ENCODE measurements at regions not wholly inside any gene's neighbourhood (a gene's known extent, or its start where the extent isn't known, plus 50 kb on each side); places are given as distances from the start of the nearest gene placed in this dataset.

DNA sequence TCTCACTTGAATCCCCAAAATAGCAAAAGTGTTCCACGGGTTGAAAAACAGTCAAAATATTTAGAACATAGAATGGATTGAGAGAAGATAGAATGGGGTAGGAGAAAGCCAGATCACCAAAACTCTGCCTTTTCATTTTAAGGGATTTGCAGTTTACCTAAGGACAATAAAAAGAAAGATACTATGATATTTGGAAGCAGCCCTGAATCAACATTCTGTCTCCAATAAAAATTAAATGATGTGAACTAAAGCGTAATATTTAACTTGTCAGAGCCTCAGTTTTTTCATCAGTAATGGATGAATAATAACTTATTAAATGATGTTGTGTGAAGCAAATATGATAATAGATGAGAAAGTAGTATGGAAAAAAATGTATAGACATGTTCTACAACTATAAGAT is 100.2 kb upstream of the REG3G start:
- no peak for DNase-seq (ENCODE audit: low read depth, low spot score)

GRCh38 chr2:78928502-78928901 is 97.0 kb upstream of the REG3G start:
- DNase-seq (ENCODE audit: low read depth, low spot score) = no peak

DNA sequence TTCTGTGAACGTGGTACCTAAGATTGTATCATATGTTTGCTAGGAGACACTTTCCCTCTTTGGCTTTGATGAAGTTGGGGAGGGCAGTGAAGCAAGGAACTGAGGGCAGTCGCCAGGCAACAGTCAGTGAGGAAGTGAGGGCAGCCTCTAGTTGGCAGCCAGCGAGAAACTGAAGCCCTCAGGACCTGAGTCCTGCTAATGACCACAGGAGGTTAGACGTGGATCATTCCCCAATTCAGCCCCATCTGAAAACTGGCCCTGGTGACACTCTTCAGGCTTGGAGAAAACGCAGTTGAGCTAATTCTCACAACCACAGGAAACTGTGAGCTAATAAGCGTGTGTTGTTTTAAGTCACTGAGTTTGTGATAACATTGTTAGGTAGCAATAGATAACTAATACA is 84.5 kb upstream of the REG3G start:
- peak; percentile 3 for DNase-seq (ENCODE audit: low read depth, low spot score)

- no peak for DNase-seq (ENCODE audit: low read depth, low spot score)
Measured at GRCh38 chr2:78941751-78942150, 83.8 kb upstream of the REG3G start.

DNA sequence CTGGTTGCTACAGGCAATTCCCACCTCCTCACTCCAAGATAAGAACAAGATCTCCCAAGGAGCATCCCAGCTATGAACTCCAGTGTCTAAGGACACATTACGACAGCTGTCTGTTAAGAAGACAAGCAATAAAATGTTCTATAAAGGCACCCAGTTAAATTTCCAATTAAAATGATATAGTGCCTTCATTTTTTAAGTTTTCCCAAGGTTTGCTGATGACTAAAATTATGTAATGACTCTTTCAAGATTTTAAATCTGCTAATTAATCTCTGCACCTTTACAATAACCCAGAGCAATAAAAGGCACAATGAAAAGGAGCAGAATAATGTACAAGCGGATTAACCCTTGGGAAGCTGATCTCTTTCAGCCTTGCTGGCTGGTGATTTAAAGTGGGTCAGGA is 61.6 kb upstream of the REG3G start:
- DNase-seq (ENCODE audit: low read depth, low spot score) = no peak

GRCh38 chr2:78967294-78967693 is 58.2 kb upstream of the REG3G start:
- no peak for DNase-seq (ENCODE audit: low read depth, low spot score)

DNA sequence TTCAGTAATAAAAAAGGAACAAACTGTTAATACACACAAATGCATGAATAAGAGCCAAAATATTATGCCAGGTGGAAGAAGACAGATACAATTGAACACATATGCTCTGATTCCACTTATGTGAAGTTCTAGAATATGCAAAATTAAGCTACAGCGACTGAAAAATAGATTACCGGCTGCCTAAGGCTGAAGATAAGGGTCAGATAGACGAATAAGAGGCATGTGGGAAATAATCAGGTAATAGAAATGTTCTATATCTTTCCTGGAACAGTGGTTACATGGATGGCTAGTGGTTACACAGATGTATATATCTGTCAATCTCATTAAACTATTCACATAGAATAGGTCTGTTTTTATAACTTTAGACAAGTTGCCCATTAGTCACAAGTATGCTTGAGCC is 51.9 kb upstream of the REG3G start:
- DNase-seq (ENCODE audit: low read depth, low spot score) = no peak
